ENCODE measurements at regions not wholly inside any gene's neighbourhood (a gene's known extent, or its start where the extent isn't known, plus 50 kb on each side); places are given as distances from the start of the nearest gene placed in this dataset.

- TF ChIP-seq CTCF (IDR thresholded peaks at IDR 0.05) (no peak), POLR2A (IDR thresholded peaks at IDR 0.05) (no peak)
These were observed 78.2 kb downstream of the GPR88 start for GRCh38 chr1:100616121-100616621.
